Upper lobe of left lung (tissue), 4 donors: ENCODE measurements at regions not wholly inside any gene's neighbourhood (a gene's known extent, or its start where the extent isn't known, plus 50 kb on each side); places are given as distances from the start of the nearest gene placed in this dataset.

Experiments
- CTCF ChIP-seq, 6 experiments: fragments of 450-650 bp in 4 of 6; fragments of 200-600 bp in 2 of 6; sonication (generic) in 2 of 6; IDR thresholded peaks; one replicate each; pipeline ENCODE4 v1.5.1; 2016 to 2019; ENCODE audit warnings: antibody characterized with exemption in 6 of 6
- EP300 ChIP-seq, 4 donors: sonication (generic); formaldehyde crosslinking; IDR thresholded peaks; one replicate each; pipeline ENCODE4 v1.5.1; 2017; ENCODE audit warnings: antibody characterized with exemption in 4 of 4, control low read depth in 2 of 4
- POLR2A ChIP-seq, 4 donors: fragments of 450-650 bp; IDR thresholded peaks; one replicate each; pipeline ENCODE4 v1.5.1; 2016 to 2017; ENCODE audit warnings: antibody characterized with exemption in 4 of 4, mild to moderate bottlenecking in 2 of 4
- POLR2AphosphoS5 ChIP-seq, 2 donors: sonication (generic); formaldehyde crosslinking; IDR thresholded peaks; one replicate each; pipeline ENCODE4 v1.5.1; 2017; ENCODE audit warnings: antibody characterized with exemption in 2 of 2

GRCh38 chr10:131444862-131445461 lies 133.4 kb upstream of the TCERG1L start:
- TF ChIP-seq CTCF (IDR thresholded peaks at IDR 0.05): no peak
- no peak for TF ChIP-seq POLR2AphosphoS5 (IDR thresholded peaks at IDR 0.05)
- TF ChIP-seq POLR2A (IDR thresholded peaks at IDR 0.05): no peak
- TF ChIP-seq EP300 (IDR thresholded peaks at IDR 0.05): no peak
